Activated CD4-positive, alpha-beta T cell treated with anti-CD3 and anti-CD28 coated beads, Interleukin-10, Interleukin-2, amounts not matched to agents 100 ng/mL and 50 ng/mL, durations not matched to agents 16 hours and 8 hours (primary cell): ENCODE measurements at regions not wholly inside any gene's neighbourhood (a gene's known extent, or its start where the extent isn't known, plus 50 kb on each side); places are given as distances from the start of the nearest gene placed in this dataset.
"Not testable (repeated sequence)": the region's sequence is repeated elsewhere in the genome, so short reads cannot be mapped to it uniquely, and the experiment has no call there.

ENCODE experiments used
- DNase-seq: peaks from one replicate; pipeline ENCODE4 v3.0.0-alpha.2; 2020

DNA sequence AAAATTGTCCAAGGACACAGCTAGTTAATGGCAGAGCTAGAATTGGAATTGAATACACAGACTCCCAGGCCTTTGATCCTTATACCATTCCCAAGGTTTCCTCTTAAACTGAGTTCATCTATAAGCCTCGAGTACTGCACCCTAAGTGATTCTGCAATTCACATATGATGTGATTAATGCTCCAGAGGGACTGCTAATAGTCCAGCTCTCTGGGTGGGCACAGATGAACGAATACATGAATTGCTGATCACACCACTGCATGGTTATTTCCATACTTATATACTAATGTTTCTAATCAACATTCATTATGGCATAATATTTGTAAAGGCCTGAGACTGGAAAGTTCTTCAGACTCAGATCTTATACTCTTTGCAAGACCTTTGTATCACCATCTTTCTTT is 101.8 kb downstream of the NUFIP1 start:
- no peak for DNase-seq

DNA sequence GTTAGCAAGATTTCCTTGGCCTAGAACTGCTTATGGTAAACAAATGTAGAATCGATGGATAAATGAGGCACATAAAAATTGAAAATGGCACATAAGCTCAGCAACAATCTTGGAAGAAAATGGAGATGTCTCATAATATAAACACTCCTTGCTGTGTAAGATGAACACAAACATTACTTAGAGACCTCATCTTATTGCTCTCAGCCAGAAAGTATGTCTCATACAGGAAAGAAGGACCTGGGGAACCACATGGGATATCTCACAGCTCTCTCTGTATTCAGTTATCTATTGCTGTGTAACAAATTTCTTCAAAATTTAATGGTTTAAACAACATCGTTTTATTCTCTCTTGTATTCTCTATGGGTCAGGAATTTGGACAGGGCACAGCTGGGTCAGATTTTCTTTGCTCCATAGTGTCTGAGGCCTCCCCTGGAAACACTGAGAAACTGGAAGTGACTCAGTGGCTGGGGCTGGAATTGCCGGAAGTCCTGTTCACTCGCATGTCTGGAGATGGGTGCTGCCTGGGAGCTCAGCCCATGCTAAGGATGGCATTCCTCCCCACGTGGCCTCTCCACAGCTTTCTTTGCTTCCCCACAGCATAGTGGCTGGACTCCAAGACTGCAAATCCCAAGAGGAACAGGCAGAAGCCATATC is 105.1 kb downstream of the NUFIP1 start:
- no peak for DNase-seq

GRCh38 chr13:44879452-44880058 is 109.7 kb downstream of the NUFIP1 start:
- DNase-seq: peak; percentile 39

GRCh38 chr13:44876782-44877324 is 112.4 kb downstream of the NUFIP1 start:
- no peak for DNase-seq

DNA sequence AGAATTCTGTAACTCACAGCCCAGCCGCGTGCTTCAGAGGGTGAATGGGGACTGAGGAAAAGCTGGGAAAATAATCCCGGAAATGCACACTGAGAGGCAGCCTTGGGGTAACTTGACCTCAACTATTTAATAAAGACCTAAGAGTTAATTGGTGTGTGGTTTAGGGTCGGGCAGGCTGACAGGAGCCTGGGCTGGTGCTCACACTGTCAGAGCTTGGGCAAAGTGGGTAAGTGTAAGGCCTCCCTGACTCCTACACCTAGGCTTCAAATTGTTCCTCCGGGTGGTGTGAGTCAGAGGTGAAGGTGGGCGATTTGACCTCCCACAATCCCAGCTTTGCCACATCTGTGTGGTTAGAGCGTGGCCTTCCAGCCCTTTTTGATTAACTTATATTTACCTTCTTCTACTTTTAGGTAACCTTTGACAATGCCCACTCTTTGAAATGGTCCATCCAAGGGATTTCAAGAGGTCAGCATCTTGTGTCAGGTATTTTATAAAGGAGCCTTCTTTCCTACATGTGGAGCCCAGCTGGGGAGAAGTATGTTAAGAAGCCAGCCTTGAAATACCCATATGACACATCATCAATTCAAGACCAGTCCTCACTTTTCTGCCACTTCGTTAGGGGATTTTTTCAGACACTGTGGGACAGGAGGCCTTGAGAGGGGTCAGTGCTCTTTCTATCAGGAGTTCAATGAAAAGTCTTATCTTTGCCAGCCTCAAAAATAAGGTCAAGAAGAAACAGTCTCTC is 114.2 kb downstream of the NUFIP1 start:
- DNase-seq: no peak

DNA sequence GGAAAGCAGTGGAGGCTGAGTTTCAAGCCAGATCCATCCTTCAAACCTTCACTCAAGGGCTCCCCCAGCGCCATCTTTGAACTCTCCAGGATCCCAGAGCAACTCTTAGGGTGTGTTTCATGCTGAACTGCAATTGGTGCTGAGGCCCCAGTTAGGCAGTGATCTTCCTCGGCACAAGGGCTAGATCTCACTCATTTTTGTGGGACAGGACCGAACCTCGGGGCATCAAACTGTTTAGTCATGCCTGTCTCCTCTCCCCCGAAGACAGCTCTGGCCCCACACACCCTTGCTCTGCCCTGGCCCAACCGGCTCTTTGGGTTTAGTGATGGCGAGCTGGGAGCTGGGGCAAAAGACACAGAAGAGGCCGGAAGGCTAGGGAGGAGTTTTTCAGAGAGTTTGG is 115.1 kb downstream of the NUFIP1 start:
- no peak for DNase-seq

GRCh38 chr13:44873461-44873860 is 115.8 kb downstream of the NUFIP1 start:
- no peak for DNase-seq

- DNase-seq: no peak
These were observed 116.5 kb downstream of the NUFIP1 start for GRCh38 chr13:44872751-44873150.

DNA sequence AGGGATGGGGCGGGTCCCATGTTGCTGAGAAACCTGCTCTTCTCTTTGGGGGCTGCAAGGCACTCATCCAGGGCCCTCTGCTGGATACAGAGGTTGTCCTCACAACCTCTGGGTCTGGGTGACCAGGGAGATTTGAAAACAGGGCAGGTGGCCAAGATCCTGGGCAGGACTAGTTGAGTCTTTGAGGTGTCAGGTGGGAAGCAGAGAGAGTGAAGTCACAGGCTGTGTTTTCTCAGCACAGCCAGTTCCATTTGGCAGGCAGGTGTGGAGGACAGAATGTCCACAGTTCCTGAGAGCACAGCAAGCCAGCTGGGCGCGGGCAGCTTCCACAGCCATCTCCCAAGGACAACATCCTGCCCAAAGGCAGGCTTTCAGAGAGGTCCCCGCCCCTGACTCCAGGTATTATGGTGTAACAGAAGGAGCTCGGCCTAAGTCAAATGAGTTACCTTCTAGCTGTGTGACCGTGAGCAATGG is 118.8 kb downstream of the NUFIP1 start:
- DNase-seq: no peak

DNA sequence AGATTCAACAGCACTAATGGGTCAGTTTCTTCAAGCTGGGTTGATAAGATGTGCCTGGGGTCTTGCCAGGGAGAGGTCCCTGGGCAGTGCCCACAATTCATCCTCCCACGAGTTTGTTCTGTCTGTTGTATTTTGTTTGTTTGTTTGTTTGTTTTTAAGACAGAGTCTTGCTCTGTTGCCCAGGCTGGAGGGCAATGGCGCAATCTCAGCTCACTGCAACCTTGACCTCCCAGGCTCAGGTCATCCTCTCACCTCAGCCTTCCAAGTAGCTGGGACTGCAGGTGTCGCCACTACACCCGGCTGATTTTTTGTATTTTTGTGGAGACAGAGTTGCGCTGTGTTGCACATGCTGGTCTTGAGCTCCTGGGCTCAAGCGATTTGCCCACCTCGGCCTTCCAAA is 120.1 kb downstream of the NUFIP1 start:
- no peak for DNase-seq

- DNase-seq: peak; percentile 64
These were observed 120.9 kb downstream of the NUFIP1 start for GRCh38 chr13:44868397-44868796.

- DNase-seq: no peak
These were observed 121.4 kb downstream of the NUFIP1 start for GRCh38 chr13:44867825-44868224.

GRCh38 chr13:44866411-44866911 is 122.8 kb downstream of the NUFIP1 start:
- DNase-seq: no peak

- DNase-seq: no peak
These were observed 123.4 kb downstream of the NUFIP1 start for GRCh38 chr13:44865722-44866410.

DNA sequence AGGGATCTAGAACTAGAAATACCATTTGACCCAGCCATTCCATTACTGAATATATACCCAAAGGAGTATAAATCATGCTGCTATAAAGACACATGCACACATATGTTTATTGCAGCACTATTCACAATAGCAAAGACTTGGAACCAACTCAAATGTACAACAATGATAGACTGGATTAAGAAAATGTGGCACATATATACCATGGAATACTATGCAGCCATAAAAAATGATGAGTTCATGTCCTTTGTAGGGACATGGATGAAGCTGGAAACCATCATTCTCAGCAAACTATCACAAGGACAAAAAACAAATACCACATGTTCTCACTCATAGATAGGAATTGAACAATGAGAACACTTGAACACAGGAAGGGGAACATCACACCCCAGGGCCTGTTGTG is 125.6 kb downstream of the NUFIP1 start:
- DNase-seq: not testable (repeated sequence)

DNA sequence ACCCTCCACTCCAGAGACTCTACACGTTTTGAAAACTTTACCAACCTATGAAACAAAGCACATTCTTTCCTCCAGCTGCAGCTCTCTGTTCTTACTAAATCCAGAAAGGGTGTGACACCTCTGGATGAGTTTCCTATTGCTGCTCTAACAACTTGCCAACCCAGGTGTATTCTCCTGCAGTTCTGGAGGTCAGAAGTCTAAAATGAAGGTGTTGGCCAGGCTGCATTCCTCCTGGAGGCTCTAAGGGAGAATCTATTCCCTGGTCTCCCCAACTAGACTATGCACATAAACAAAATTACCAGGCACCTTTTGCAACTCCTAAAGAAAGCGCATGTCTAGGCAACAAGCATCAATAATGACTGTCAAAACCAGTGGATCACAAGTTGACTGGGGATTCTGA is 128.8 kb downstream of the NUFIP1 start:
- DNase-seq: no peak

DNA sequence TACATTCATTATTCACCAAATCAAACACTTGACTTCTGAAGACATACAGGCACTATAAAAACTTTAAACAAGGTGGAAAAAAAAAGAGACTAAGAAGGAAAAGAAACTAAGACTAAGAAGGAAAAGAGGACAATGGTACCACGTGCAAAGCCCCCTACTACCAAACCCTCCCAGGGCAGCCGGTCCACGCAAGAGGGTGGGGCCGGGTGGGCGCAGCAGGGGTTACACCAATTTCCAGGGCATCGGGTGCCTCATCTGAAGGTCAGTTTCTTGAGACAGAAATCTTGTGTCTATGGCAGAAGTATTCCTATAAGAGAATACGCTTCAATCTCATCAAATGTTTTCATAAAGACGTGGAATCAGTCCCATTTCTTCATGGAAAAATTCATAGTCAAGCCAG is 131.5 kb downstream of the NUFIP1 start:
- DNase-seq: no peak

DNA sequence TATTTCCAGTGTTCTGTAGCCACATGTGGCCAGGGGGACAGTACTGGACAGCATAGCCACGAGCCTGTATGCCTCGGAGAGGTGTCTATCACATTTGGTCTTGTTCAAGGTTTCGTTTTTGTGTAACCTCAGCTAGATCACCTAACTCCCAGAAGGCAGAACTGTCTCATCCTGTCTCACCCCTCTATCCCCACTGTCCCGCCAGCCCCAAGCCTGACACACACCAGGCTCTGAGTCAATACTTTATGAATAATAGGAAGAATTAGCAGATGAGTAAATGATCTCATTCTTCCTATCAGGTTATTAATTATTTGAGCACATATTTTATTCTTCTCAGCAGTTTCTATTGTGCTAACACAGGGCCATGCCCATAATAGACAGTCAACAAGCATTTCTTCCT is 132.2 kb downstream of the NUFIP1 start:
- no peak for DNase-seq

GRCh38 chr13:44855860-44856259 is 133.4 kb downstream of the NUFIP1 start:
- DNase-seq: no peak

- DNase-seq: no peak
These were observed 134.8 kb downstream of the NUFIP1 start for GRCh38 chr13:44854313-44855060.

GRCh38 chr13:44853641-44854040 is 135.6 kb downstream of the NUFIP1 start:
- no peak for DNase-seq
